Aorta (tissue), 5 donors: ENCODE measurements at regions not wholly inside any gene's neighbourhood (a gene's known extent, or its start where the extent isn't known, plus 50 kb on each side); places are given as distances from the start of the nearest gene placed in this dataset.
"Not testable (repeated sequence)": the region's sequence is repeated elsewhere in the genome, so short reads cannot be mapped to it uniquely, and the experiment has no call there.

Experiments
- ATAC-seq: fragments of 200-7000 bp; cut with Tn5 transposase; one replicate; pipeline ENCODE4 v1.9.1; 2022; ENCODE audit warnings: moderate library complexity; ENCODE audit not compliant: low FRiP score
- DNase-seq, 2 donors: peaks; one replicate each; pipeline ENCODE4 v3.0.0-alpha.2; 2020
- H3K27ac ChIP-seq, 2 donors: one replicate each; pipeline ENCODE4 v1.5.1; 2013; ENCODE audit warnings: low read length in 2 of 2, mild to moderate bottlenecking in 2 of 2, moderate library complexity in 2 of 2, control low read depth in 1 of 2, inconsistent platforms in 1 of 2, low read depth in 1 of 2
- H3K27me3 ChIP-seq, 2 donors: one replicate each; pipeline ENCODE4 v1.6.1; 2013; ENCODE audit warnings: control low read depth in 1 of 2, low read length in 1 of 2, mild to moderate bottlenecking in 1 of 2, moderate library complexity in 1 of 2; ENCODE audit not compliant: insufficient read depth in 2 of 2, control insufficient read depth in 1 of 2
- H3K36me3 ChIP-seq, 2 donors: one replicate each; pipeline ENCODE4 v1.6.1; 2013; ENCODE audit warnings: control low read depth in 1 of 2, low read length in 1 of 2, mild to moderate bottlenecking in 1 of 2; ENCODE audit not compliant: insufficient read depth in 2 of 2, control insufficient read depth in 1 of 2
- H3K4me1 ChIP-seq, 2 donors: one replicate each; pipeline ENCODE4 v1.6.1; 2013; ENCODE audit warnings: low read length in 2 of 2, control low read depth in 1 of 2, mild to moderate bottlenecking in 1 of 2, moderate library complexity in 1 of 2; ENCODE audit not compliant: insufficient read depth in 2 of 2, control insufficient read depth in 1 of 2
- H3K4me3 ChIP-seq, 2 donors: one replicate each; pipeline ENCODE4 v1.5.1; 2013; ENCODE audit warnings: low read length in 2 of 2, control low read depth in 1 of 2, mild to moderate bottlenecking in 1 of 2
- H3K9me3 ChIP-seq: one replicate; pipeline ENCODE4 v1.6.1; 2013; ENCODE audit warnings: mild to moderate bottlenecking, low read length; ENCODE audit not compliant: control insufficient read depth
- WGBS, 2 donors: extraction: QIAGEN DNeasy Blood & Tissue Kit; methylation state at CpG; one replicate each; pipeline ENCODE4 v1.1.7; 2013; 5-methylcytosine and 5-hydroxymethylcytosine counted together
- intact Hi-C, 2 donors: fragments of 100-400 bp; cut with DNase I; formaldehyde crosslinking; loops; one replicate each; pipeline versions ENCODE4 v1.14.2 to v1.15.0; 2022
- donor health status: healthy with polysubstance abuse.
- donor health status: Bipolar disorder and iron deficiency.
- donor health status: DM: no; HTN: no; CAD: no.
- donor health status: DM: no; HTN: no; CAD: no.
- donor health status: DM: yes; HTN: yes; CAD: no.

- H3K36me3 ChIP-seq = no peaks in the 10 kb centered on the region
- no peaks in the 10 kb centered on the region for H3K9me3 ChIP-seq
- H3K4me1 ChIP-seq = no peaks in the 10 kb centered on the region
- H3K4me3 ChIP-seq = no peak overlapping the region
- ATAC-seq (no peak), DNase-seq (no peak)
- 92 to 96% methylated on average over 4 of the region's 4 CpGs for WGBS, 2 donors
- no peaks in the 10 kb centered on the region for H3K27me3 ChIP-seq
- intact Hi-C loops = no loop called here
- no peak overlapping the region for H3K27ac ChIP-seq
Measured at GRCh38 chr3:167001374-167001773, 378.7 kb downstream of the ZBBX start.

GRCh38 chr3:166993015-166993630, 387.0 kb downstream of the ZBBX start:
- H3K36me3 ChIP-seq = no peaks in the 10 kb centered on the region

GRCh38 chr3:166986000-166986399, 394.1 kb downstream of the ZBBX start:
- Histone ChIP-seq H3K9me3 (no peaks in the 10 kb centered on the region), H3K36me3 (no peaks in the 10 kb centered on the region), H3K27ac (no peak overlapping the region), H3K27me3 (no peaks in the 10 kb centered on the region), H3K4me3 (no peak overlapping the region), H3K4me1 (no peaks in the 10 kb centered on the region)
- ATAC-seq (no peak), DNase-seq (no peak)
- intact Hi-C loops = no loop called here

More at GRCh38 chr3:166993015-166993630, 387.0 kb downstream of the ZBBX start:
- Histone ChIP-seq H3K4me3 (no peak overlapping the region), H3K27me3 (no peaks in the 10 kb centered on the region), H3K4me1 (no peaks in the 10 kb centered on the region), H3K27ac (no peak overlapping the region), H3K9me3 (no peaks in the 10 kb centered on the region)
- no peak for ATAC-seq
- intact Hi-C loops = no loop called here
- no peak for DNase-seq
- WGBS, 2 donors = 65 to 69% methylated on average over 2 of the region's 2 CpGs

GRCh38 chr3:166975796-166976195, 404.3 kb downstream of the ZBBX start:
- H3K9me3 ChIP-seq, H3K36me3 ChIP-seq, H3K4me3 ChIP-seq, H3K27ac ChIP-seq, H3K4me1 ChIP-seq, intact Hi-C loops, H3K27me3 ChIP-seq, ATAC-seq, DNase-seq: not testable (repeated sequence)
- 93 to 96% methylated on average over 13 to 36 of the region's 36 CpGs for WGBS, 2 donors

- DNase-seq, H3K36me3 ChIP-seq, H3K27me3 ChIP-seq, H3K4me3 ChIP-seq, ATAC-seq, H3K4me1 ChIP-seq, H3K27ac ChIP-seq, intact Hi-C loops, H3K9me3 ChIP-seq: not testable (repeated sequence)
- WGBS, 2 donors = 95 to 97% methylated on average over 8 of the region's 8 CpGs
Measured at GRCh38 chr3:166967714-166968113, 412.4 kb downstream of the ZBBX start.

GRCh38 chr3:166962911-166963310, 417.2 kb downstream of the ZBBX start:
- Histone ChIP-seq H3K4me3 (no peak overlapping the region), H3K36me3 (no peaks in the 10 kb centered on the region), H3K4me1 (no peaks in the 10 kb centered on the region), H3K9me3 (no peaks in the 10 kb centered on the region), H3K27ac (no peak overlapping the region), H3K27me3 (peaks cover 0 to 1% of the 10 kb centered on the region in 2 donors)
- ATAC-seq (no peak), DNase-seq (no peak)
- intact Hi-C loops = no loop called here
- 75 to 78% methylated on average over 2 of the region's 2 CpGs for WGBS, 2 donors

- DNase-seq (no peak), ATAC-seq (no peak)
- H3K27ac ChIP-seq = no peak overlapping the region
- H3K9me3 ChIP-seq = peaks cover 4% of the 10 kb centered on the region
- intact Hi-C loops = no loop called here
- 53 to 60% methylated on average over 3 of the region's 3 CpGs for WGBS, 2 donors
- H3K27me3 ChIP-seq = peaks cover 0 to 1% of the 10 kb centered on the region in 2 donors
- no peak overlapping the region for H3K4me3 ChIP-seq
- no peaks in the 10 kb centered on the region for H3K4me1 ChIP-seq
- no peaks in the 10 kb centered on the region for H3K36me3 ChIP-seq
Measured at GRCh38 chr3:166957121-166957520, 423.0 kb downstream of the ZBBX start.

GRCh38 chr3:166955201-166955939, 424.7 kb downstream of the ZBBX start:
- no peaks in the 10 kb centered on the region for H3K36me3 ChIP-seq
- DNase-seq = no peak
- intact Hi-C loops = no loop called here
- WGBS, 2 donors = 86% methylated on average over 7 of the region's 7 CpGs
- no peak overlapping the region for H3K27ac ChIP-seq
- peaks cover 0 to 1% of the 10 kb centered on the region in 2 donors for H3K27me3 ChIP-seq
- ATAC-seq = no peak
- no peaks in the 10 kb centered on the region for H3K4me1 ChIP-seq
- no peak overlapping the region for H3K4me3 ChIP-seq
- peaks cover 4% of the 10 kb centered on the region for H3K9me3 ChIP-seq

GRCh38 chr3:166934879-166935278, 445.2 kb downstream of the ZBBX start:
- Histone ChIP-seq H3K36me3 (no peaks in the 10 kb centered on the region), H3K27ac (no peak overlapping the region), H3K9me3 (peaks cover 1% of the 10 kb centered on the region), H3K4me3 (no peak overlapping the region), H3K27me3 (no peaks in the 10 kb centered on the region), H3K4me1 (no peaks in the 10 kb centered on the region)
- WGBS, 2 donors = 91 to 93% methylated on average over 3 of the region's 3 CpGs
- no peak for DNase-seq
- no peak for ATAC-seq
- intact Hi-C loops = no loop called here
